GM18520 (cell line): ENCODE measurements at regions not wholly inside any gene's neighbourhood (a gene's known extent, or its start where the extent isn't known, plus 50 kb on each side); places are given as distances from the start of the nearest gene placed in this dataset.
"Not testable (repeated sequence)": the region's sequence is repeated elsewhere in the genome, so short reads cannot be mapped to it uniquely, and the experiment has no call there.

Source experiments
- ATAC-seq: cut with Tn5 transposase; IDR thresholded peaks from one replicate; pipeline ENCODE4 v1.9.1; 2021; ENCODE audit not compliant: unreplicated experiment

- no peak for ATAC-seq
Measured at GRCh38 chr15:81828135-81828534, 217.7 kb downstream of the MEX3B start.

GRCh38 chr15:81825136-81825535 lies 220.7 kb downstream of the MEX3B start:
- ATAC-seq: no peak

- ATAC-seq: not testable (repeated sequence)
Measured at GRCh38 chr15:81822587-81822986, 223.2 kb downstream of the MEX3B start.

GRCh38 chr15:81819924-81820635 lies 225.7 kb downstream of the MEX3B start:
- no peak for ATAC-seq

GRCh38 chr15:81814882-81815455 lies 230.8 kb downstream of the MEX3B start:
- no peak for ATAC-seq

- ATAC-seq: no peak
Measured at GRCh38 chr15:81813215-81813614, 232.6 kb downstream of the MEX3B start.

GRCh38 chr15:81812456-81812855 lies 233.4 kb downstream of the MEX3B start:
- no peak for ATAC-seq

GRCh38 chr15:81811736-81812135 lies 234.1 kb downstream of the MEX3B start:
- ATAC-seq: no peak

GRCh38 chr15:81809543-81809942 lies 236.3 kb downstream of the MEX3B start:
- no peak for ATAC-seq

GRCh38 chr15:81807806-81808205 lies 238.0 kb downstream of the MEX3B start:
- no peak for ATAC-seq

GRCh38 chr15:81807186-81807585 lies 238.6 kb downstream of the MEX3B start:
- ATAC-seq: no peak

GRCh38 chr15:81795899-81796298 lies 249.9 kb downstream of the MEX3B start:
- ATAC-seq: no peak

GRCh38 chr15:81792646-81793045 lies 253.2 kb downstream of the MEX3B start:
- ATAC-seq: no peak

- ATAC-seq: not testable (repeated sequence)
Measured at GRCh38 chr15:81791322-81791721, 254.5 kb downstream of the MEX3B start.

- ATAC-seq: no peak
Measured at GRCh38 chr15:81789403-81789802, 256.4 kb downstream of the MEX3B start.

GRCh38 chr15:81786776-81787175 lies 259.0 kb downstream of the MEX3B start:
- no peak for ATAC-seq

GRCh38 chr15:81785679-81786078 lies 260.1 kb downstream of the MEX3B start:
- ATAC-seq: no peak

GRCh38 chr15:81785181-81785580 lies 260.6 kb downstream of the MEX3B start:
- no peak for ATAC-seq

GRCh38 chr15:81784751-81785150 lies 261.1 kb downstream of the MEX3B start:
- ATAC-seq: no peak

GRCh38 chr15:81783586-81783985 lies 262.2 kb downstream of the MEX3B start:
- ATAC-seq: no peak

- ATAC-seq: no peak
Measured at GRCh38 chr15:81783076-81783475, 262.7 kb downstream of the MEX3B start.

GRCh38 chr15:81781395-81781794 lies 264.4 kb downstream of the MEX3B start:
- ATAC-seq: no peak

GRCh38 chr15:81780966-81781365 lies 264.9 kb downstream of the MEX3B start:
- ATAC-seq: no peak
